ENCODE measurements at regions not wholly inside any gene's neighbourhood (a gene's known extent, or its start where the extent isn't known, plus 50 kb on each side); places are given as distances from the start of the nearest gene placed in this dataset.

DNA sequence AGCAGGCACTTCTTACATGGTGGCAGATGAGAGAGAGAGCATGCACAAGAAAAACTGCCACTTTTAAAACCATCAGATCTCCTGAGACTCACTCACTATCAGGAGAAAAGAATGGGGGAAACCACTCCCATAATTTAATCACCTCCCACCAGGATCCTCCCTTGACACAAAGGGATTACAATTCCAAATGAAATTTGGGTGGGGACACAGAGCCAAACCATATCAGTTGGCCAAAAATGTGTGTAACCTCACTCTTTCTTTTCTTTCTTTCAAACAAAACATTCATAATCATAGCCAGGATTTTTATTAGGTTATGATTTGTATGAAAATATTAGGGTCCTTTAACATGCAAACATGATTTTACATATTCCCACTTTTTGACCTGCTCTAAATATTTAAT is 222.1 kb downstream of the PCDH18 start:
- TF ChIP-seq, protein P1, sequence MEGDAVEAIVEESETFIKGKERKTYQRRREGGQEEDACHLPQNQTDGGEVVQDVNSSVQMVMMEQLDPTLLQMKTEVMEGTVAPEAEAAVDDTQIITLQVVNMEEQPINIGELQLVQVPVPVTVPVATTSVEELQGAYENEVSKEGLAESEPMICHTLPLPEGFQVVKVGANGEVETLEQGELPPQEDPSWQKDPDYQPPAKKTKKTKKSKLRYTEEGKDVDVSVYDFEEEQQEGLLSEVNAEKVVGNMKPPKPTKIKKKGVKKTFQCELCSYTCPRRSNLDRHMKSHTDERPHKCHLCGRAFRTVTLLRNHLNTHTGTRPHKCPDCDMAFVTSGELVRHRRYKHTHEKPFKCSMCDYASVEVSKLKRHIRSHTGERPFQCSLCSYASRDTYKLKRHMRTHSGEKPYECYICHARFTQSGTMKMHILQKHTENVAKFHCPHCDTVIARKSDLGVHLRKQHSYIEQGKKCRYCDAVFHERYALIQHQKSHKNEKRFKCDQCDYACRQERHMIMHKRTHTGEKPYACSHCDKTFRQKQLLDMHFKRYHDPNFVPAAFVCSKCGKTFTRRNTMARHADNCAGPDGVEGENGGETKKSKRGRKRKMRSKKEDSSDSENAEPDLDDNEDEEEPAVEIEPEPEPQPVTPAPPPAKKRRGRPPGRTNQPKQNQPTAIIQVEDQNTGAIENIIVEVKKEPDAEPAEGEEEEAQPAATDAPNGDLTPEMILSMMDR (IDR thresholded peaks at IDR 0.05): no peak
- TF ChIP-seq, protein P2, sequence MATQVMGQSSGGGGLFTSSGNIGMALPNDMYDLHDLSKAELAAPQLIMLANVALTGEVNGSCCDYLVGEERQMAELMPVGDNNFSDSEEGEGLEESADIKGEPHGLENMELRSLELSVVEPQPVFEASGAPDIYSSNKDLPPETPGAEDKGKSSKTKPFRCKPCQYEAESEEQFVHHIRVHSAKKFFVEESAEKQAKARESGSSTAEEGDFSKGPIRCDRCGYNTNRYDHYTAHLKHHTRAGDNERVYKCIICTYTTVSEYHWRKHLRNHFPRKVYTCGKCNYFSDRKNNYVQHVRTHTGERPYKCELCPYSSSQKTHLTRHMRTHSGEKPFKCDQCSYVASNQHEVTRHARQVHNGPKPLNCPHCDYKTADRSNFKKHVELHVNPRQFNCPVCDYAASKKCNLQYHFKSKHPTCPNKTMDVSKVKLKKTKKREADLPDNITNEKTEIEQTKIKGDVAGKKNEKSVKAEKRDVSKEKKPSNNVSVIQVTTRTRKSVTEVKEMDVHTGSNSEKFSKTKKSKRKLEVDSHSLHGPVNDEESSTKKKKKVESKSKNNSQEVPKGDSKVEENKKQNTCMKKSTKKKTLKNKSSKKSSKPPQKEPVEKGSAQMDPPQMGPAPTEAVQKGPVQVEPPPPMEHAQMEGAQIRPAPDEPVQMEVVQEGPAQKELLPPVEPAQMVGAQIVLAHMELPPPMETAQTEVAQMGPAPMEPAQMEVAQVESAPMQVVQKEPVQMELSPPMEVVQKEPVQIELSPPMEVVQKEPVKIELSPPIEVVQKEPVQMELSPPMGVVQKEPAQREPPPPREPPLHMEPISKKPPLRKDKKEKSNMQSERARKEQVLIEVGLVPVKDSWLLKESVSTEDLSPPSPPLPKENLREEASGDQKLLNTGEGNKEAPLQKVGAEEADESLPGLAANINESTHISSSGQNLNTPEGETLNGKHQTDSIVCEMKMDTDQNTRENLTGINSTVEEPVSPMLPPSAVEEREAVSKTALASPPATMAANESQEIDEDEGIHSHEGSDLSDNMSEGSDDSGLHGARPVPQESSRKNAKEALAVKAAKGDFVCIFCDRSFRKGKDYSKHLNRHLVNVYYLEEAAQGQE (IDR thresholded peaks at IDR 0.05; ENCODE audit: insufficient read depth in 1 of 2, low read depth in 2 of 2, low read length in 1 of 2): no peak

Data from Panc1 (cell line).